Frontal cortex (tissue), 3 donors: ENCODE measurements at regions not wholly inside any gene's neighbourhood (a gene's known extent, or its start where the extent isn't known, plus 50 kb on each side); places are given as distances from the start of the nearest gene placed in this dataset.

Source experiments
- DNase-seq, 2 donors: peaks; one replicate each; pipeline ENCODE4 v3.0.0; 2012; ENCODE audit warnings: low spot score in 2 of 2
- FAIRE-seq: peaks from 2 replicates; lab custom pipeline; 2012; peaks lifted over from hg19 to GRCh38; lab: Jason Lieb, UNC
- donor health status: control.
- donor health status: control.
- donor health status: control.

- no peak for FAIRE-seq
- DNase-seq, result no peak
Observed at GRCh38 chr3:23739536-23739935, 66.2 kb upstream of the UBE2E1 start.

- DNase-seq (no peak), FAIRE-seq (no peak)
Observed at GRCh38 chr3:23740517-23740965, 65.2 kb upstream of the UBE2E1 start.

GRCh38 chr3:23741036-23741706, 64.6 kb upstream of the UBE2E1 start:
- no peak for DNase-seq
- no peak for FAIRE-seq

- no peak for FAIRE-seq
Observed at GRCh38 chr3:23743141-23743784, 62.5 kb upstream of the UBE2E1 start.

GRCh38 chr3:23746441-23746840, 59.3 kb upstream of the UBE2E1 start:
- FAIRE-seq, result no peak

More at GRCh38 chr3:23743141-23743784, 62.5 kb upstream of the UBE2E1 start:
- no peak for DNase-seq

GRCh38 chr3:23747841-23748240, 57.9 kb upstream of the UBE2E1 start:
- FAIRE-seq (no peak), DNase-seq (no peak)

More at GRCh38 chr3:23746441-23746840, 59.3 kb upstream of the UBE2E1 start:
- no peak for DNase-seq

- FAIRE-seq, result no peak
Observed at GRCh38 chr3:23748398-23749110, 57.2 kb upstream of the UBE2E1 start.

GRCh38 chr3:23749609-23750008, 56.1 kb upstream of the UBE2E1 start:
- DNase-seq (no peak), FAIRE-seq (no peak)

More at GRCh38 chr3:23748398-23749110, 57.2 kb upstream of the UBE2E1 start:
- no peak for DNase-seq

GRCh38 chr3:23750573-23751210, 55.1 kb upstream of the UBE2E1 start:
- FAIRE-seq (no peak), DNase-seq (no peak)

GRCh38 chr3:23751212-23751723, 54.5 kb upstream of the UBE2E1 start:
- no peak for FAIRE-seq
- no peak for DNase-seq

- FAIRE-seq (no peak), DNase-seq (no peak)
Observed at GRCh38 chr3:23752126-23752525, 53.6 kb upstream of the UBE2E1 start.

- DNase-seq (no peak), FAIRE-seq (no peak)
Observed at GRCh38 chr3:23754215-23754614, 51.5 kb upstream of the UBE2E1 start.
